K562 (cell line): ENCODE measurements at regions not wholly inside any gene's neighbourhood (a gene's known extent, or its start where the extent isn't known, plus 50 kb on each side); places are given as distances from the start of the nearest gene placed in this dataset.

ENCODE experiments used
- ATF7 ChIP-seq: fragments of 450-650 bp; IDR thresholded peaks from 2 replicates; pipeline ENCODE4 v1.7.1; 2014; ENCODE audit warnings: mild to moderate bottlenecking, moderate library complexity
- CBX3 ChIP-seq, 2 experiments: IDR thresholded peaks; 1 replicate in 1 of 2; 2 replicates in 1 of 2; pipeline ENCODE4 v1.6.1; 2012; ENCODE audit warnings: inconsistent platforms in 2 of 2, low read length in 2 of 2, borderline replicate concordance in 1 of 2, control low read depth in 1 of 2
- DPF2 ChIP-seq: fragments of 450-650 bp; IDR thresholded peaks from 2 replicates; pipeline ENCODE4 v1.6.1; 2016
- EWSR1 ChIP-seq: fragments of 450-650 bp; IDR thresholded peaks from 2 replicates; pipeline ENCODE4 v1.6.1; 2018; ENCODE audit warnings: borderline replicate concordance, mild to moderate bottlenecking, low read depth, moderate library complexity; ENCODE audit not compliant: partially characterized antibody
- FUS ChIP-seq: fragments of 200-400 bp; formaldehyde crosslinking; optimal IDR thresholded peaks from 2 replicates; pipeline ENCODE3; 2017; ENCODE audit warnings: low read depth, low read length
- GTF2A2 ChIP-seq: IDR thresholded peaks from 2 replicates; pipeline ENCODE4 v1.6.1; 2016; ENCODE audit warnings: mild to moderate bottlenecking, missing genetic modification characterization, missing compliant biosample characterization
- HDAC2 ChIP-seq: fragments of 450-650 bp; IDR thresholded peaks from 2 replicates; pipeline ENCODE4 v1.6.1; 2016; ENCODE audit warnings: mild to moderate bottlenecking
- HDAC8 ChIP-seq: fragments of 450-650 bp; IDR thresholded peaks from 2 replicates; pipeline ENCODE4 v1.6.1; 2016; ENCODE audit warnings: mild to moderate bottlenecking, missing genetic modification characterization, moderate library complexity, missing compliant biosample characterization
- KLF6 ChIP-seq: fragments of 250-450 bp; sonication (Bioruptor Pico); IDR thresholded peaks from 2 replicates; pipeline ENCODE4 v1.4.0; 2020; ENCODE audit warnings: mild to moderate bottlenecking, moderate library complexity, borderline replicate concordance
- MBD2 ChIP-seq: sonication (generic); IDR thresholded peaks from 2 replicates; pipeline ENCODE4 v1.6.1; 2016; ENCODE audit warnings: low read depth, borderline replicate concordance
- NR2C1 ChIP-seq, 2 experiments: fragments of 450-650 bp; IDR thresholded peaks; 2 replicates each; pipeline ENCODE4 v1.6.1; 2017; ENCODE audit warnings: mild to moderate bottlenecking in 2 of 2, antibody characterized with exemption in 1 of 2, inconsistent platforms in 1 of 2, missing compliant biosample characterization in 1 of 2, missing genetic modification characterization in 1 of 2
- TAF9B ChIP-seq: fragments of 450-650 bp; IDR thresholded peaks from 2 replicates; pipeline ENCODE4 v1.6.1; 2018; ENCODE audit warnings: mild to moderate bottlenecking; ENCODE audit not compliant: partially characterized antibody
- TRIM24 ChIP-seq, 2 experiments: fragments of 450-650 bp; IDR thresholded peaks; 2 replicates each; pipeline ENCODE4 v1.6.1; 2016
- TSC22D4 ChIP-seq: fragments of 450-650 bp; IDR thresholded peaks from 2 replicates; pipeline ENCODE4 v1.6.1; 2016; ENCODE audit warnings: missing genetic modification characterization, missing biosample characterization, control low read depth
- XRCC4 ChIP-seq: IDR thresholded peaks from one replicate; pipeline ENCODE4 v1.6.1; 2011; ENCODE audit not compliant: insufficient read depth, insufficient read length; ENCODE audit errors: extremely low read depth
- ZC3H8 ChIP-seq: fragments of 450-650 bp; IDR thresholded peaks from 2 replicates; pipeline ENCODE4 v1.6.1; 2017
- ZNF263 ChIP-seq: sonication (generic); formaldehyde crosslinking; IDR thresholded peaks from 2 replicates; pipeline ENCODE4 v1.8.0; 2022; ENCODE audit warnings: mild to moderate bottlenecking, missing genetic modification reagents, borderline replicate concordance
- TF ChIP-seq, protein P1 (sequence below), 2 experiments: fragments of 450-650 bp; formaldehyde crosslinking in 1 of 2; IDR thresholded peaks; 2 replicates each; pipeline versions ENCODE4 v1.4.0 to v1.6.1; 2014 to 2020; ENCODE audit warnings: mild to moderate bottlenecking in 2 of 2, borderline replicate concordance in 1 of 2, low read depth in 1 of 2
- TF ChIP-seq, protein P2 (sequence below), 2 experiments: fragments of 450-650 bp in 1 of 2; sonication (generic) in 1 of 2; formaldehyde crosslinking in 1 of 2; IDR thresholded peaks in 1 of 2; conservative IDR thresholded peaks in 1 of 2; 2 replicates each; pipeline versions ENCODE4 v1.6.1 to v1.8.1; 2016 to 2023; ENCODE audit warnings: mild to moderate bottlenecking in 2 of 2, moderate library complexity in 2 of 2, inconsistent platforms in 1 of 2, missing genetic modification reagents in 1 of 2
- TF ChIP-seq, protein P3 (sequence below): sonication (generic); formaldehyde crosslinking; IDR thresholded peaks from 2 replicates; pipeline ENCODE4 v1.5.0; 2020; ENCODE audit warnings: missing genetic modification reagents

DNA sequence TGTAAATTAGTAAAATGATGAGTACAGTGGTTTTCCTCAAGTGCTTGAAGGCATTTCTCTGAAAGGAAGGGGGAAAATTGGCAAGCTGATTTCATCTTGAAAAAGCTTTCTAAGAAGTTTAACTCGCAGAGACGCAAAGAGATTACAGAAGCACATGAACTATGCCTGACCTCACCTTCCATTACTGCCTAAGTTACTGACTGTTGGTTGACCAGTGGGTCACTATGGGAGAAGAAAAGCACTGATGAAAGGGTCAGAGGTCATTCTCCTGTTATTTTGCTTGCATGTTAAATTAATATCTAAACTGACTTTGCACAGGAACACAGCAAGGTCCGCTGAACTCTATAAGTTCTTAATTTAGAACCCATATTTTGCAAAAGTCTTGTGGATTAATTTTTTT lies 225.6 kb downstream of the ARL4A start (continued):
- TF ChIP-seq, protein P1, sequence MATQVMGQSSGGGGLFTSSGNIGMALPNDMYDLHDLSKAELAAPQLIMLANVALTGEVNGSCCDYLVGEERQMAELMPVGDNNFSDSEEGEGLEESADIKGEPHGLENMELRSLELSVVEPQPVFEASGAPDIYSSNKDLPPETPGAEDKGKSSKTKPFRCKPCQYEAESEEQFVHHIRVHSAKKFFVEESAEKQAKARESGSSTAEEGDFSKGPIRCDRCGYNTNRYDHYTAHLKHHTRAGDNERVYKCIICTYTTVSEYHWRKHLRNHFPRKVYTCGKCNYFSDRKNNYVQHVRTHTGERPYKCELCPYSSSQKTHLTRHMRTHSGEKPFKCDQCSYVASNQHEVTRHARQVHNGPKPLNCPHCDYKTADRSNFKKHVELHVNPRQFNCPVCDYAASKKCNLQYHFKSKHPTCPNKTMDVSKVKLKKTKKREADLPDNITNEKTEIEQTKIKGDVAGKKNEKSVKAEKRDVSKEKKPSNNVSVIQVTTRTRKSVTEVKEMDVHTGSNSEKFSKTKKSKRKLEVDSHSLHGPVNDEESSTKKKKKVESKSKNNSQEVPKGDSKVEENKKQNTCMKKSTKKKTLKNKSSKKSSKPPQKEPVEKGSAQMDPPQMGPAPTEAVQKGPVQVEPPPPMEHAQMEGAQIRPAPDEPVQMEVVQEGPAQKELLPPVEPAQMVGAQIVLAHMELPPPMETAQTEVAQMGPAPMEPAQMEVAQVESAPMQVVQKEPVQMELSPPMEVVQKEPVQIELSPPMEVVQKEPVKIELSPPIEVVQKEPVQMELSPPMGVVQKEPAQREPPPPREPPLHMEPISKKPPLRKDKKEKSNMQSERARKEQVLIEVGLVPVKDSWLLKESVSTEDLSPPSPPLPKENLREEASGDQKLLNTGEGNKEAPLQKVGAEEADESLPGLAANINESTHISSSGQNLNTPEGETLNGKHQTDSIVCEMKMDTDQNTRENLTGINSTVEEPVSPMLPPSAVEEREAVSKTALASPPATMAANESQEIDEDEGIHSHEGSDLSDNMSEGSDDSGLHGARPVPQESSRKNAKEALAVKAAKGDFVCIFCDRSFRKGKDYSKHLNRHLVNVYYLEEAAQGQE (IDR thresholded peaks at IDR 0.05; ENCODE audit: borderline replicate concordance), result peak; percentile 5; the same call in 1 of the 2 replicates
- TF ChIP-seq, protein P1 (CRISPR knock-in tag; IDR thresholded peaks at IDR 0.05; ENCODE audit: low read depth), result no peak
- TF ChIP-seq HDAC8 (no peak), XRCC4 (no peak), FUS (no peak), CBX3 (IDR thresholded peaks at IDR 0.05; ENCODE audit: borderline replicate concordance in 1 of 2, low read length in 2 of 2) (peak in 1 of 2 experiments; percentile 37; a peak in 1 of 3 replicates), DPF2 (peak; percentile 30; the same call in 1 of the 2 replicates), GTF2A2 (tag) (no peak), ATF7 (0 out of 2 replicates have a peak, but pooled peaks have one; percentile 25), ZC3H8 (no peak), HDAC2 (no peak), TAF9B (no peak), ZNF263 (CRISPR knock-in tag) (no peak), TSC22D4 (tag) (no peak), TRIM24 (IDR thresholded peaks at IDR 0.05) (peak in 1 of 2 experiments; percentile 42; a peak in 1 of 4 replicates), KLF6 (no peak), NR2C1 (IDR thresholded peaks at IDR 0.05) (peak; percentile 91), NR2C1 (tag; IDR thresholded peaks at IDR 0.05) (peak; percentile 91), EWSR1 (no peak), MBD2 (no peak)
- TF ChIP-seq, protein P2, sequence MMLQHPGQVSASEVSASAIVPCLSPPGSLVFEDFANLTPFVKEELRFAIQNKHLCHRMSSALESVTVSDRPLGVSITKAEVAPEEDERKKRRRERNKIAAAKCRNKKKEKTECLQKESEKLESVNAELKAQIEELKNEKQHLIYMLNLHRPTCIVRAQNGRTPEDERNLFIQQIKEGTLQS (IDR thresholded peaks at IDR 0.05), result no peak
- TF ChIP-seq, protein P2 (CRISPR knock-in tag; conservative IDR thresholded peaks at IDR 0.05), result no peak
- TF ChIP-seq, protein P3, sequence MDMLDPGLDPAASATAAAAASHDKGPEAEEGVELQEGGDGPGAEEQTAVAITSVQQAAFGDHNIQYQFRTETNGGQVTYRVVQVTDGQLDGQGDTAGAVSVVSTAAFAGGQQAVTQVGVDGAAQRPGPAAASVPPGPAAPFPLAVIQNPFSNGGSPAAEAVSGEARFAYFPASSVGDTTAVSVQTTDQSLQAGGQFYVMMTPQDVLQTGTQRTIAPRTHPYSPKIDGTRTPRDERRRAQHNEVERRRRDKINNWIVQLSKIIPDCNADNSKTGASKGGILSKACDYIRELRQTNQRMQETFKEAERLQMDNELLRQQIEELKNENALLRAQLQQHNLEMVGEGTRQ (CRISPR knock-in tag), result no peak
